Epidermal melanocyte (primary cell): ENCODE measurements at regions not wholly inside any gene's neighbourhood (a gene's known extent, or its start where the extent isn't known, plus 50 kb on each side); places are given as distances from the start of the nearest gene placed in this dataset.
"Not testable (repeated sequence)": the region's sequence is repeated elsewhere in the genome, so short reads cannot be mapped to it uniquely, and the experiment has no call there.

Experiments
- DNase-seq: peaks from one replicate; pipeline ENCODE4 v3.0.0; 2011; ENCODE audit warnings: low spot score; ENCODE audit not compliant: insufficient read length

DNA sequence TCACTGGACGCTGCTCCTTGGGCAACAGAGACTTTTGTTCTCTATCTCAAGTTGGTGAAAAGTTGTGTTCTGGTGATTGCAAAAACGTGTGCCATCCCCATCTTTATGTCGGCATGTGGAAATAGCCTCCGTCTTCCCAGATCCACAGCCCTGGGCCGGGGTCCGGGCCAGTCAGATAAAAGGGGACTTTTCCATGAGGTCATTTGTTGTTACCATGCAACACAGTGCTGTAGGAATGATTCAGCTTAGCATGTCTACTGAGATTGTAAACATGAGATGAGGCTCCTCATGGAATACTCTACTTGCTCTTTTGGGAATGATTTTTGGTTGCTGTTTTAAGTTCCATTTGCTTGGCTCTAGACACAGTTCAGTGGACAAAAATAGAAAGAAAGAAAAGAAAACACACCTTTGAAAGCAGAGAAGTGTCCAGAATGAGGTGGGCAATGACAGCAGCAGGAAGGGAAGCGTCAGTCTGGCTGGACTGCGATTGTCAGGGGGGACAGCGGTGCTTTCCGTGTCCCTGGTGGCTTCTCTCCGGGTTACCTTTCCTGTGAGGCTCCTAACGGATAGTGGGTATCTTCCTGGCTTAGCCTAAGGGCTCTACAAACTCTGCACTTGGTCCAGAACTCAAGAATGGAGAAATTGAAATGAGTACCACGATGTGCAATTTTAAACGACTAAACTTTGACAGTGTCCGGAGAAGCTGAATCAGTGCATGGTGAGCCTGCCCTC, 91.6 kb downstream of the TEX29 start:
- no peak for DNase-seq

DNA sequence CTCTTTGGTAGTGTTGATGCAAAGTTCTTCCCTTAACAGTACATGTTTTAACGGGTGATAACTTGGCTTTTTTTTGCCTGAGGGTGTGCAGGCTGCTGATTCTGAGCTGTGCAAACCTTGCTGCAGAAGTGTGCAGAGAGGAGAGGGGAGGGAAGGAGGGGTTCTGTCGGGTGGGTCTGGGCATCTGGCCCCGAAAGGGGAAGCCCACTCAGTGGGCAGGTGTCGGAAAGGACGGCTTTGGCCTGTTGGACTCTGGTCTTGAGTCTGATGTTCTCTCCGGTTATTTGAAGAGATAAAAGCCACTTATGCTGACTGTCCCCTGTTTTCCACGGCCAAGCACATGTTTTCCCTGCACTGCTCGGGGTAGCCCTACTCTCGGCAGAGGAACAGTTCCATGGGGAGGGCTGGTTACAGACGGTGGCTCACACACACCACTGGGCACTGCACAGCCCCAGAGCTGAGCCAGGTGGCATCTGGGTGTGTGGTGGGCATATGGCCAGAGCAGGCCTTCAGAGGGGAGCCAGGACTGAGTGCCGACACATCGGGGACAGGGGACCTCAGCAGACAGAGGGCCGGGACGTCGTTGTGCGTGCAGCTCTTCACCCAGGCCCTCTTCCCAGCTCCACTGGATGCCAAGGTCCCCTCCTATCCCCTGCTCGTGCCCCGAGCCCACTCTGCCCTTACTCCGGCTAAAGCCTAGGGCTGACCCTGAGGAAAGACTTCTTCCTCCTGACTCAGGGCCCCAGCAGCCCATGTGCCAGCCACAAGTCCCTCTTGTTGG, 93.2 kb downstream of the TEX29 start:
- DNase-seq: no peak

DNA sequence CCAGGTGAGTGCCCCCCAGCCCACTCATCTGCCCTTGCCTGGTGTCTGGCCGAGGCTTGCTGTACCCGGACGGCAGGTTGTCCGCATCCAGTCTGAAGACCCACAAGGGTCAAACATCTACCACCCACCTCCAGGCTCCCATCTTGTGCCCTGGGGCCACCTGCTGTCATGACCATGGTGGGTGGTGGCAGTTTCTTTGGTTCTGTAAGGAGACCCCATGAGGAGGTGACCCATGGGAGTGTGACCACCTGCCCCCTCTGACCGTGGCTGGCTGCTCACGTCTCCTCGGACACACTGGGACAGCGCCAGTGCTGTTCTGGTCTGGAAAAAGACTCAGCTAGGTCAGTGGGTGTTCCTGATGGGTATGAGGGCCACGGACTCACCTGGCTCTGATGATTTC, 93.9 kb downstream of the TEX29 start:
- no peak for DNase-seq

DNA sequence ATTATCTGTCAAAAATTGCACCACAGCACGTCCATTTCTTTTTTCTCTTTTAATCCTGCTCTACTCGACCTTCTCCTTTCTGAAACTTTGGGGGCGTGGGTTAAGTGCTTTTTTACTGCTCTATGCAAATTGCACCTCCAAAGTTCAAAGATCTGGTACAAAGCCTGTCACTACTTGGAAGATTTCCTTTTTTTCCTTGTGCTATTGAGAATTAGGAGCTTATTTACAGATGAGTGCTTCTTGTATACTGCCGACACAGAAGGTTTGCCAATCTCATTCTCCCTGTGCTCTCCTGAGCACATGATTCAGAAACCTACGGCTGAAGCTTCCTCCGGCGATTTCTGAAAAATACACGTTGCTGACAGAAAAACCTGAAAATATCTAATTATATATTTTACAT, 94.8 kb downstream of the TEX29 start:
- no peak for DNase-seq

DNA sequence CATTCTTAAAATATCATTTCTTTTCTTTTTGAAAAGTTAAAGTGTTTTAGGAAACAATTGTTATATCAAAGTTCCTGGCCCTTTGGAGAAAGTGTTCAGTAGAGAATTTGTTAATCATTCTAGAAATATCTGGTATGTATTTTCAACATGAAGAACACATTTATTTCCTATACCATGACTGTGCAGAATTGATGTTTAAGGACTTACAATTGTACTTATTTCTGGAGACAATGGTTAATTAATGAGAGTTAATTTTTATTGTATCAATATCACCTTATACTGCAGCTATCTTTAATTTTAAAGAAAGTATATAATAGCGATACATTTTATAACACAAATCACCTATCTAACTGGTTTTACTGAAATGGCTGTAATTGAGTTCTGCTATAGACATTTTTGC, 95.3 kb downstream of the TEX29 start:
- no peak for DNase-seq

GRCh38 chr13:111418101-111418500, 97.7 kb downstream of the TEX29 start:
- no peak for DNase-seq

DNA sequence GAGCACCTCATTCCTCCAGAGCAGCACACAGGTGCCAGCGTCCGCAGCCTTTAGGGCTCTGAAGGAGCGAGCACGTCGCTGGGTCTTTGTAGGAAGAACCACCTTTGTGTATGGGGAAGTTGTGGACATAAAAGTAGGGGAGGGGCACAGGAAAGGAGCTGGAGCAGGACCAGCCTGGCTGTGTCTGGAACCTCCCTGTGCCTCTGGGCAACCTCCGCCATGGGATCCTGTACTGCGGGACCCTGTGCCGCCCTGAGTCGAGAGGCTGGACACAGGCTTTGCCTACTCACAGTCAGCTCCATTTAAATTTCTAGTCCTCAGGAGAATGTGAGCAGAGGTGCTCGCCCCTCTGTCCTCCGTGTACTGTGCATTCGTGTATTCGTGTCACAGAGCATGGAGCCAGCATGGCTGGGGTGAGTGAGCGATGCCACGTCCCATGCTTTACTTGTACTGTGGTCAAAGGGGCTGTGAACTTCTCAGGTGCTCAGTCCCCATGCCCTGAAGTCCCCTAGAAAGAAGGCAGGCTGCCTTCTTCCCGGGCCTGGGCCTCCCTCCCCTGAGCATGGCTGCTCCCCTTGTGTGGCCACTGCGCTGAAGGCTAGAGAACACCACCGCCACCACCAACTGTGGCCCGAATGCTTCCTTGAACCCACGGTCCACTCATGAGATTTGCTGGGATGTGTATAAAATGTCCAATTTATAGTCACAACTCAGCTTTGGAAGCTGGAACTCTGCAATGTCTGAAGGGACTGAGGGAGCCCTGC, 99.9 kb downstream of the TEX29 start:
- DNase-seq: no peak

- no peak for DNase-seq
Measured at GRCh38 chr13:111421216-111421615, 100.8 kb downstream of the TEX29 start.

GRCh38 chr13:111422348-111422747, 101.9 kb downstream of the TEX29 start:
- DNase-seq: no peak

- DNase-seq: no peak
Measured at GRCh38 chr13:111423168-111423785, 102.8 kb downstream of the TEX29 start.

GRCh38 chr13:111424134-111424533, 103.7 kb downstream of the TEX29 start:
- DNase-seq: no peak

DNA sequence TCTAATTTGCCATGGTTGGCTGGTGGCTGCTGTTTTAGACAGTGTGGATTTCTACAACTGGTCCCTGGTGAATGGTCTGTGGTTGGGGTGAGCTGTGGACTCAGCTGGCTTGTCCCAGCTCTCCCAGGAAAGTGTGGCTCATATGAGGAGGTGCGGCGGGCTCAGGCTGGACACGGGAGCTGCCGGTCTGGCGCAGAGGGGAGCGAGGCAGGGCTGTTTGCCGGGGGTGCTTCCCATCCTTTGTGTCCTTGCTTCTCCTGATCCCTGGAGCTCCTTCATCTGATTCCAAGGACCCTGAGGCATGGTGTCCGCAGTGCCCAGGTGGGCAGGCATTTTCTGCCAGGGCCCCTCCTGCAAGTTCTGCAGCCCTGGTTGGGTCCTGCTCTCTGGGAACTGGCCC, 104.9 kb downstream of the TEX29 start:
- DNase-seq: no peak

DNA sequence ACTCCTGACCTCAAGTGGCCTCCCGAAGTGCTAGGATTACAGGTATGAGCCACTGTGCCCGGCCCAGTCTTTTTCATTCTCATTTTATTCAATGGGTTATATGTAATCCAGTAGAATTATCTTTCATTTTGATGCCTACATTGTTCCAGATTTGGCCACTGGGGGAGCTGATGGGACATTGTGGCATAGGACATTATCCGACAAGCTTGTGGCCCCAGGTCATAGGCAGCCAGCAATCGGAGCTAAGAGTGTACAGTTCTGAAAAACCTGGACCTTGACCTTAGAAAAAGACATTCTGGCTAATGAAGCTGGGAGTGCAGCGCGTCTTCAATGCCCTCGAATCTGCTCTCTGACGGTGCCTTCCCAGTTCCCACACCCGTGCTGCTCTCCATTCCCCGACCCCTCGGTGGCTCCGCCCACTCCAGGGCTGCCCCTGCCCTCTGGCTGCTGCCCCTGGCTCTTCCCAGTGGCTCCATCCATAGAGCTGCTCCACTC, 108.7 kb downstream of the TEX29 start:
- DNase-seq: peak; percentile 46

- DNase-seq: no peak
Measured at GRCh38 chr13:111431206-111431605, 110.8 kb downstream of the TEX29 start.

DNA sequence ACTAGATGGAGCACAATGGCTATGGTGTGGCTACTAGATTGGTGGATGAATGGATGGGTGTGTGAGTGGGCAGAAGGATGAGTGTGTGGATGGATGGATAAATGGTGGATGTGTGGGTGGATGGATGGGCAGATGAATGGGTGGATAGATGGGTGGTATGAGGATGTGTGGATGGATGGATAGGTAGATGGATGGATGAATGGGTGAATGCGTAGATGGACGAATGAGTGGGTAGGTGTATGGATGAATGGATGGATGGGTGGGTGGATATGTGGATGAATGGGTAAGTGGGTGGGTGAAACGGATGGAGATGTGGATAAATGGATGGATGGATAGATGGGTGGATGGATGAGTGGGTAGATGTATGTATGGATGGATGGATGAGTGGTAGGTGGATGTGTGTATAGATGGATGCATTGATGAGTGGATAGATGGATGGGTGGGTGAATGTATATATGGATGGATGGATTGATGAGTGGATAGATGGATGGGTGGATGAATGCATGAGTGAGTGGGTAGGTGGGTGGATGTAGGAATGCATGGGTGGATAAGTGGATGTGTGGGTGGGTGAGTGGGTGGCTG, 114.2 kb downstream of the TEX29 start:
- DNase-seq: no peak

GRCh38 chr13:111436446-111436845, 116.0 kb downstream of the TEX29 start:
- no peak for DNase-seq

DNA sequence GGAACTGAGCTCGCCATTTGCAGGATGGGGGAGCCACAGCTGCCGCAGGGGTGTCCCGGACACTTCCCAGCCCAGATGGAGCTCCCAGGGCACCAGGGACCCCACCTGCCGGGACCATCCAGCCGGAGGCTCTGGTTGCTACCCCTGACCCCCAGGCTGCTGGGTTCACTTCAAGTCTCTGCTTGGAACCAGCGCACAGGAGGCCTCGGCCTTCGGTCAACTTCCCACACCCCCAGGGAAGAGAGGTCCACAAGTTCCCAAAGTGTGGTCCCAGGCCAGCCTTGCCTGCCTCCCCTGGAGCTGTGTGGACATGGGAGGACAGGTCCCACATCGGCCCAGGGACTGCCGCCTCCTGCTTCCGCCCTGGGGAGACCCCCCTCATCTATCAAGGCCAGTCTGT, 117.0 kb downstream of the TEX29 start:
- no peak for DNase-seq

DNA sequence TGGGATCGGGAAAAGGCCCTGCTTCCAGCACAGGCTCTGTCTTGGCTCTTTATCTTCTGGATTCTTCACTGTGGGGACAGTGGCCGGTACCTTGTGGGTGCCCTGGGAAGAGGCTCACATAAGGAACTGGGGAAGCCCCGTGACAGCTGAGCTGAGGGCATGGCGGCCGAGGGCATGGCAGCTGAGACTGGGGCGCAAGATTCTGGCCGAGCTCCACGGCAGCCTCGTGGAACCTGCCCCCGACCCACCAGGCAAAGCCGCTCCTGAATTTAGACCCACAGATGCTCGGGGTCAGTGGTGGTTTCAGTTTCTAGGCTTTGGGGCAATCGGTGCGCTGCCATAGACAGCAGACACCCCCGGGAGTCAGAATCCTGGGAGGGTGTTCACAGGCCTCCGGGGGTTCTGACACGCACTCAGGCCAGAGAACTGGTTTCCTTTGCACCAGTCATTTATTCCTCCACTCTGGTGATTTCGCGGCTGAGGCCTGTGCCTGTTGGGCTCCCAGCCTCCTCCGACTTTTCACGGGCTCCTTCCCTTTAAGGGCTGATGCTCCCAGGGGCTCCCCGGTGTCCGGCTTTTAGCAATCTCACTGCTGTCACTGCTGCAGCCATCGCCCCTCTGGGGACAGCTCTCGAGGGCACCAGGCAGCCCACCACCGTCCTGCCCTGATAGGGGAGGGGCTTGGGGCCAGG, 117.6 kb downstream of the TEX29 start:
- DNase-seq: no peak

DNA sequence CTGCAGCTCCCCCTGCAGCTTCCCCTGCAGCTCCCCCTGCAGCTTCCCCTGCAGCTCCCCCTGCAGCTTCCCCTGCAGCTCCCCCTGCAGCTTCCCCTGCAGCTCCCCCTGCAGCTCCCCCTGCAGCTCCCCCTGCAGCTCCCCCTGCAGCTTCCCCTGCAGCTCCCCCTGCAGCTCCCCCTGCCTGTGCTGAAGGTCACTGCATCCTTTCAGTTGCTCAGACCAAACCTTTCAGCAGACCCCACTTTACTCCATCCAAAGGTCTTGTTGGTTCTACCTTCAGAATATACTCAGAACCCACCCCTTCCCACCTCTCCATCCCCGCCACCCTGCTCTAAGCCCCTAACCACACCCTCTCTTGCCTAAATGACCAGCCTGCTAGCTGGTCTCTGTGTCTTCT, 120.0 kb downstream of the TEX29 start:
- not testable (repeated sequence) for DNase-seq

GRCh38 chr13:111443981-111444380, 123.5 kb downstream of the TEX29 start:
- no peak for DNase-seq

- no peak for DNase-seq
Measured at GRCh38 chr13:111448504-111448903, 128.1 kb downstream of the TEX29 start.
